ENCODE measurements at regions not wholly inside any gene's neighbourhood (a gene's known extent, or its start where the extent isn't known, plus 50 kb on each side); places are given as distances from the start of the nearest gene placed in this dataset.
"Not testable (repeated sequence)": the region's sequence is repeated elsewhere in the genome, so short reads cannot be mapped to it uniquely, and the experiment has no call there.

DNA sequence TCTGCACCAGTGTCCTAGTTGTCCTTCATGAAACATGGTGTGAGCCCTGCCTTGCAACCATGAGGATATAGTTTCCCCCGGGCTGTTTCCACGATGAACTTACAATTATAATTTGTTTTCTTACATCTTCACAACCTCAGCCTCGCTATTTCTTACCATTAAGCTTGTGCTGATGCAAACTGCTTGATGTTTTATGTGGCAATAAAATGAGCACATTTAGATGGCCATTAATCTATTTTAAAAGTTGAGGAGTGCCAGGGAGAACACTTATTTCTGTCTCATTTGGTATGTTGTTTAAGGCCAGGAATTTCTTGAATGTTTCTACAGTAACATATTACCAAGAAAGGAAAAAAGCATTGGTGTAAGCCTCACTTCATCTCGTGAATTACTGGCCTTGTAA is 214.5 kb upstream of the SLC8A1 start:
- Mint-ChIP-seq H3K27me3 (ENCODE audit: low read depth in 3 of 3) (peaks cover 0 to 2% (median 0%) of the 10 kb centered on the region in 3 donors), H3K36me3 (no peaks in the 10 kb centered on the region), H3K9me3 (peaks cover 0 to 11% (median 2%) of the 10 kb centered on the region in 6 donors), H3K4me3 (no peak overlapping the region), H3K4me1 (no peaks in the 10 kb centered on the region), H3K27ac (no peak overlapping the region)
- no peak for DNase-seq

DNA sequence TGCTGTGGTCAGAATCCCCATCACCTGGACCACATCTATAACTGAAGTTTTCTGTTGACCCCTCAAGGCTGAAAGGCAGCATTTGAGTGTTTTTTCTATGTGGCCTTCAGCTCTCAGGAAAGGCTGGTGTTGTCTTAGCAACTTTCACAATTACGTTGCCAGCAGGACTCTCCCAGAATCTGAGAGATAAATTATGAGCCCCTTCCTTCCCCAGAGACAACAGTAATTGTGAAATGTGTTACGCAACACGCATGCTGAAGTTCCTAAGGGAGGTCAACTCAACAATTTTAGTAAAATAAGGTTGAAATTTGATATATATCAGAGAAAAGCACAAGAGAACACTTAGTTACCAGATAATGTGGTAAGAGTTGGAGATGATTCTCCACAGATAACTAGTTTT is 216.5 kb upstream of the SLC8A1 start:
- Mint-ChIP-seq H3K36me3 (no peaks in the 10 kb centered on the region), H3K27me3 (ENCODE audit: low read depth in 3 of 3) (peaks cover 0 to 5% (median 0%) of the 10 kb centered on the region in 3 donors), H3K4me1 (no peaks in the 10 kb centered on the region), H3K9me3 (peaks cover 0 to 10% (median 5%) of the 10 kb centered on the region in 6 donors), H3K4me3 (no peak overlapping the region), H3K27ac (no peak overlapping the region)
- DNase-seq, result no peak

DNA sequence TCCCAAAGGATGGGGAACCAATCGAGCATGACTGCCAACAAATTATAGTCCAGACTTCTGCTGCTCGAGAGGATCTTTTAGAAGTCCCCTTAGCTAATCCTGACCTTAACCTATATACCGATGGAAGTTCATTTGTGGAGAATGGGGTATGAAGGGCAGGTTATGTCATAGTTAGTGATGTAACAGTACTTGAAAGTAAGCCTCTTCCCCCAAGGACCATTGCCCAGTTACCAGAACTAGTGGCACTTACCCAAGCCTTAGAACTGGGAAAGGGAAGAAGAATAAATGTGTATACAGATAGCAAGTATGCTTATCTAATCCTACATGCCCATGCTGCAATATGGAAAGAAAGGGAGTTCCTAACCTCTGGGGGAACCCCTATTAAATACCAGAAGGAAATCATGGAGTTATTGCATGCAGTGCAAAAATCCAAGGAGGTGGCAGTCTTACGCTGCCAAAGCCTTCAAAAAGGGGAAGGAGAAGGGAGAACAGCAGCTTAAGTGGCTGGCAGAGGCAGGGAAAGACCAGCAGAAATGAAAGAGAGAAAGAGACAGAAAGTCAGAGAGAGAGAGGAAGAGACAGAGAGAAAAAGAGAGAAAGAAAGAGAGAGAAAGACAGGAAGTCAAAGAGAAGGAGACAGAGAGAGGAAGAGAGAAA is 224.4 kb upstream of the SLC8A1 start:
- Mint-ChIP-seq H3K9me3 (peaks cover 4 to 20% (median 12%) of the 10 kb centered on the region in 6 donors), H3K4me1 (peaks cover 3 to 11% of the 10 kb centered on the region in 2 donors)
- not testable (repeated sequence) for H3K27ac Mint-ChIP-seq; H3K27me3 Mint-ChIP-seq (ENCODE audit: low read depth in 3 of 3); H3K36me3 Mint-ChIP-seq; H3K4me3 Mint-ChIP-seq; DNase-seq

DNA sequence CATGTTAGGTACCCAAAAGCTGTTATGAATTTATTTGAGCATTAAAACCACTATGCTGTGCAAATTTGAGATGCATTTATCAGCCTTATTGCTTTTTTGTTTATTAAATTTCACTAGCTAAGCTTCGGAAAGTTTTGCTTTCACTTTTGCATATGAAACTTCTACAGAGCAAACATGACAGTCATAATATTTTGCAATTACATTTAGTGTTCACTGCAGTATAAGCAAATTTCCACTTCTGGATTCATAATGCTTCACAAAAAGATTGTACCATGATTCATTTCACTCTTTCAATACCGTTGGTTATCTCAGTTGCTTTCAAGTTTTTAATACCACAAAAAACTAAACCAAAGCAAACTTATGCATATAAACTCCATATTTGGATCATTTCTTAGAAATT is 228.7 kb upstream of the SLC8A1 start:
- Mint-ChIP-seq H3K27ac (no peak overlapping the region), H3K36me3 (no peaks in the 10 kb centered on the region), H3K9me3 (peaks cover 4 to 21% (median 12%) of the 10 kb centered on the region in 6 donors), H3K27me3 (ENCODE audit: low read depth in 3 of 3) (peaks cover 0 to 3% (median 0%) of the 10 kb centered on the region in 3 donors), H3K4me1 (peaks cover 3 to 11% of the 10 kb centered on the region in 2 donors), H3K4me3 (no peak overlapping the region)
- DNase-seq, result no peak

DNA sequence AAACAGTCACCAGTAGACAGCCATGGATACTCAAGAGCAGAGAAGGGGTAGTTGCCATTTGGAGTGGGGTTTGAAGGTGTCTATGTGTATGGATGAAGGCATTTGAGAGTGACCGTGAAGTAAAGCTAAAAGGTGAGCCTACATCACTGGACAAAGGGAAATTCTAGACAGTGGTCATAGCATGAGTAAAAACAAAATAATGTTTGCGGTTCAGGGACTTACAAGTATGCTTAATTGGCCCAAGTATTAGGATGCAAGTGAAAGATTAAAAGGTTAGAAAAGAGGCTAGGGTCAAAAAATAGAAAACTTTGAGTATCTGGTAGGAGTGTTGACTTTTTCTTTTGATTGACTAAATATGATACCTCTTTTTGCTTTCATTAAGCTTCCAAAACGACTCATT is 238.1 kb upstream of the SLC8A1 start:
- H3K27ac Mint-ChIP-seq, result no peak overlapping the region
- H3K9me3 Mint-ChIP-seq, result peaks cover 4 to 19% (median 10%) of the 10 kb centered on the region in 6 donors
- H3K4me1 Mint-ChIP-seq, result no peaks in the 10 kb centered on the region
- no peak overlapping the region for H3K4me3 Mint-ChIP-seq
- no peak for DNase-seq
- no peaks in the 10 kb centered on the region for H3K36me3 Mint-ChIP-seq
- H3K27me3 Mint-ChIP-seq (ENCODE audit: low read depth in 3 of 3), result peaks cover 0 to 2% (median 0%) of the 10 kb centered on the region in 3 donors

DNA sequence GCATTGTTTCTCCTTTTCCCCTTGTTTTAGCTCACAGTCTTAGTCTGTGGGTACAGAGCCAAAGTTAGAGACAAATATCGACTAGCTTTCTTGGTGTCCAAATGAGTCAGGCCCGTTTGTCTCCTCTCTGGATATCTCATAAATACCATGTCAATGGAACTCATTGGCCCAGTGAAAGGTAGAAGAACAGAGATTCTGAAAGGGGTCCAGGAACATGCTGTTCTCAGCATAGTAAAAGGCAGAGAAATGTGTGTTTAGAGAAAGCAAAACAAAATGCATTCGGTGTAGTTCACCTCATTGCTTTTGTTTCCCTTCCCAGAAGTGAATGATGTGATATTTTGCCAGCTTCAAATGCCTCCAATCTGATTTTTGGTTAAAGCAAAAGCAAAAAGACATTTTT is 238.6 kb upstream of the SLC8A1 start:
- Mint-ChIP-seq H3K4me3 (no peak overlapping the region), H3K27ac (no peak overlapping the region), H3K4me1 (no peaks in the 10 kb centered on the region), H3K36me3 (no peaks in the 10 kb centered on the region), H3K9me3 (peaks cover 4 to 19% (median 10%) of the 10 kb centered on the region in 6 donors), H3K27me3 (ENCODE audit: low read depth in 3 of 3) (peaks cover 0 to 2% (median 0%) of the 10 kb centered on the region in 3 donors)
- DNase-seq, result no peak

DNA sequence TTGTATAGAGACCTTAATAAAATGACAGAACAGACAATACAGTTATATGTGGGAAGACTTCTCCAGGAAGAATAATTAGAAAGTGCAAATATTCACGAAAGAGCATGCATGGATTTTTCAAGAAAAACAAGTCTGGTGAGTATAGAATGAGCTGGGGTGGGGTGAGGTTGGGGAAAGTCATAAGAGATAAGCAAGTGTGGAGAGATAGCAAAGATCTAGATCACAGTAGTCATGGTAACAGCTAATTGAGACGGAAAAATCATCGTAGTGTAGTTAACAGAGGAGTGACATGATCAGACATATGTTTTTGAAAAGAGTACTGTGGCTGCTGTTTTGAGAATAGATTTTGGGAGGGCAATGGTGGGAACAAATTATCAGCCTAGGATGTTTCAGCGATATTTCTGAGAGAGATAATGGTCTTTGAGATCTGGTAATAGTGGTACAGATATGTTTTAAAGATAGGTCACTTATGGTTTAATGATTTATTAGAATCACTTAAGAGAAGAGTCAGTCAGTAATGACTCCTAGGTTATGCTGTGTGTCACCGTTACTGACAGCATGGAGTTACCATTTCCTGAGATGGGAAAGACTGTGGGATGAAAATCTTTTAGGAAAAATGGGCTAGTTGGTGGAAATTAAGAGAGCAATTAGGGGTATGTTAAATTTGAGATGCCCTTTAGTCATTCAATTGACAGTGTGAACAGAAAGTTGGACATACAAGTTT is 248.5 kb upstream of the SLC8A1 start:
- Mint-ChIP-seq H3K4me1 (no peaks in the 10 kb centered on the region), H3K27me3 (ENCODE audit: low read depth in 3 of 3) (no peaks in the 10 kb centered on the region), H3K9me3 (peaks cover 0 to 3% (median 0%) of the 10 kb centered on the region in 6 donors), H3K27ac (no peak overlapping the region), H3K4me3 (no peak overlapping the region), H3K36me3 (no peaks in the 10 kb centered on the region)
- DNase-seq, result no peak

DNA sequence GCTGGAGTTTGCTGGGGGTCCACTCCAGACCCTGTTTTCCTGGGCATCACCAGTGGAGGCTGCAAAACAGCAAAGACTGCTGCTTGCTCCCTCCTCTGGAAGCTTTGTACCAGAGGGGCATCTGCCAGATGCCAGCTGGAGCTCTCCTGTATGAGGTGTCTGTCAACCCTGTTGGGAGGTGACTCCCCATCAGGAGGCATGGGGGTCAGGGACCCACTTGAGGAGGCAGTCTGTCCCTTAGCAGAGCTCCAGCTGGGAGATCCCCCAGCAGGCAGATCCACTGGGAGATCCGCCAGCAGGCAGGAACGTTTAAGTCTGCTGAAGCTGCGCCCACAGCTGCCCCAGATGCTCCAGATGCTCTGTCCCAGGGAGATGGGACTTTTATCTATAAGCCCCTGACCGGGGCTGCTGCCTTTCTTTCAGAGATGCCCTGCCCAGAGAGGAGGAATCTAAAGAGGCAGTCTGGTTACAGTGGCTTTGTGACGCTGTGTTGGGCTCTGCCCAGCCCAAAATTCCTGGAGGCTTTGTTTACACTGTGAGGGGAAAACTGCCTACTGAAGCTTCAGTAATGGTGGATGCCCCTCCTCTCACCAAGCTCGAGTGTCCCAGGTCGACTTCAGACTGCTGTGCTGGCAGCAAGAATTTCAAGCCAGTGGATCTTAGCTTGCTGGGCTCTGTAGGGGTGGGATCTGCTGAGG is 260.5 kb upstream of the SLC8A1 start:
- H3K27ac Mint-ChIP-seq; H3K27me3 Mint-ChIP-seq (ENCODE audit: low read depth in 3 of 3); DNase-seq; H3K4me3 Mint-ChIP-seq; H3K36me3 Mint-ChIP-seq; H3K4me1 Mint-ChIP-seq: not testable (repeated sequence)
- peaks cover 8 to 26% (median 16%) of the 10 kb centered on the region in 6 donors for H3K9me3 Mint-ChIP-seq

DNA sequence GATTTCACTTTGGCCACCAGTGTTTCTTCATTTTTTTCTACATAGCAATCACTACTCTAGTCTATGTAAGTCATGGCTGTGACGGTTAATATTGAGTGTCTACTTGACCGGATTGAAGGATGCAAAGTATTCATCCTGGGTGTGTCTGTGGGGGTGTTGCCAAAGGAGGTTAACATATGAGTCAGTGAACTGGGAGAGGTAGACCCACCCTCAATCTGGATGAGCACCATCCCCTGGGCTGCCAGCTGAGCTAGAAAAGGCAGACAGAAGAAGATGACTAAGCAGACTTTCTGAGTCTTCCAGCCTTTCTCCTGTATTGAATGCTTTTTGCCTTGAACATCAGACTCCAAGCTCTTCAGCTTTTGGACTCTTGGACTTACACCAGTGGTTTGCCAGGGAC is 265.0 kb upstream of the SLC8A1 start:
- no peaks in the 10 kb centered on the region for H3K4me1 Mint-ChIP-seq

DNA sequence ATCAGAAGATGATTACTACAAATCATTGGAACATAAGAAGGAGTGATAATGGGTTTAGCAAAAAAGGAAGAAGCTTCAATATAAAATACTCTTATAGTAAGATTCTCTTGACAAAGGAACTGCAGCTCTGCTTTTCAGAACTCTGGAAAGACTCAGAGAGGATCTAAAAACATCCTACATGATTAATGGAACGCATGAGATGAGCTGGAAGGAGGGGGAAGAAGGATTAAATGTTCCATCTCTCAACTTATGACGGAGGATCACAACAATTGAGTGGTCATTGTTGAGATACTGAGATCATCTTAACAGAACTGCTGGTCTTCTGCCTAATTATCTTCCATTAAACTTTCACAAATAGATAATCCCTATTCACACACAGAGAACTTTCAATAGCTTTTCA is 267.5 kb upstream of the SLC8A1 start:
- H3K9me3 Mint-ChIP-seq, result peaks cover 2 to 27% (median 12%) of the 10 kb centered on the region in 6 donors
- H3K36me3 Mint-ChIP-seq, result peaks cover 0 to 4% (median 0%) of the 10 kb centered on the region in 3 donors
- DNase-seq, result no peak
- no peaks in the 10 kb centered on the region for H3K27me3 Mint-ChIP-seq (ENCODE audit: low read depth in 3 of 3)
- H3K27ac Mint-ChIP-seq, result no peak overlapping the region
- H3K4me1 Mint-ChIP-seq, result no peaks in the 10 kb centered on the region
- no peak overlapping the region for H3K4me3 Mint-ChIP-seq

More for the DNA sequence above, 265.0 kb upstream of the SLC8A1 start:
- no peak for DNase-seq
- H3K27me3 Mint-ChIP-seq (ENCODE audit: low read depth in 3 of 3), result no peaks in the 10 kb centered on the region
- H3K27ac Mint-ChIP-seq, result no peak overlapping the region
- peaks cover 3 to 20% (median 10%) of the 10 kb centered on the region in 6 donors for H3K9me3 Mint-ChIP-seq
- no peak overlapping the region for H3K4me3 Mint-ChIP-seq
- peaks cover 0 to 4% (median 0%) of the 10 kb centered on the region in 3 donors for H3K36me3 Mint-ChIP-seq

DNA sequence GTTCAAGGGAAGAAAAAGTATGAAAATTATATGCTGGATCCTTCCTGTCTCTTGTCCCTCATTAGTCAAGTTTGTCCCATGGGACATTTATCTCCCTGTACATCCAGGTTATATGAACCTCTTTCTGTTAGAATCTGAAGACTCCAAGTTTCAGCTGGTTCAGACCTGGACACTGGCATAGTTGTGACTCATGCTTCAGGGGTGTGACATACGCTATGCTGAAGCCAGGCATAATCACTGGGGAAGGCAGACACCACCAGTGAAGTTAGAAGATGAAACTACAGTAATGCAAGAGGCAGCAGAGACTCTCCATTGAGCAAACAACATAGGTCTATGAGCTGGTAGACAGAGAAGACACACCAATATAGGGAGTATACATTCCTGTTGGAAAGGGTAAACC is 269.7 kb upstream of the SLC8A1 start:
- Mint-ChIP-seq H3K9me3 (peaks cover 0 to 36% (median 5%) of the 10 kb centered on the region in 6 donors), H3K27me3 (ENCODE audit: low read depth in 3 of 3) (no peaks in the 10 kb centered on the region), H3K36me3 (peaks cover 0 to 3% (median 0%) of the 10 kb centered on the region in 3 donors), H3K4me3 (no peak overlapping the region), H3K27ac (no peak overlapping the region), H3K4me1 (no peaks in the 10 kb centered on the region)
- DNase-seq, result no peak

DNA sequence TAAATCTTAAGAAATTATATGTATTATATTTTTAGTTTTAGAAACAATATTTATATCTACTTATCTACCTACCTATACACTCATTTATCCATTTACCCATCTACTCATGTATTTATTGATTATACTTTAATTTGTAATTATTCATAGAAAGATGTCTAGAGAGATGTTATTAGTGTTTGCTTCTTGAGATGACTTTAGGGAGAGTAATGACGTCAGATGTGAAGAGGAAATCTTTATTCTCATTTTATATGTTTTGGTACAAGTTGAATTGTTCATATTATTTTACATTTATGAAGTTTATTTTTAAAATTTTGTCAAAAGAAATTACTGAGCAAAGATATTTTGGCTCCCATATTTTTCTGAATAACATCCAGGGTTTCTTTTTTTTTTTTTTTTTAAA is 271.3 kb upstream of the SLC8A1 start:
- no peaks in the 10 kb centered on the region for H3K4me1 Mint-ChIP-seq
- DNase-seq, result no peak
- no peak overlapping the region for H3K4me3 Mint-ChIP-seq
- peaks cover 0 to 36% (median 3%) of the 10 kb centered on the region in 6 donors for H3K9me3 Mint-ChIP-seq
- H3K36me3 Mint-ChIP-seq, result peaks cover 0 to 3% (median 0%) of the 10 kb centered on the region in 3 donors
- no peaks in the 10 kb centered on the region for H3K27me3 Mint-ChIP-seq (ENCODE audit: low read depth in 3 of 3)
- H3K27ac Mint-ChIP-seq, result no peak overlapping the region

DNA sequence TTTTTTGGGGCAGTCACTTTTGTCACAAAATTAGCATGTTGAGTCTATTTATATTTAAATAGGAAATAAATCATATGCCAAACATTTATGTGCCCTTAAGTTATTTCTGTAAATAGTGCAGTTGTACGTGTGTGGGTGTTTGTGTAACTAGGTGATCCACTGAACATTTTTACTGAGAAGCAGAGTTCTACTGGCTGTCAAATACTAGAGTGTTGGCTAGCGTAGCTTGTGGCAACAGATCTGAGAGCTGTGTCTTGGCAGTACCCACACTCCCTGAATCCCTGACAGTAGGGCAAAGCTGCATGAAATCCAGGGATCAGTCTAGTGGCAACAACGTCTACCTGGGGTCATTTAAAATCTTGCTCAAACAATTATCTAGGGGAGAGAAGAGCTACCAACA is 273.1 kb upstream of the SLC8A1 start:
- H3K4me3 Mint-ChIP-seq, result no peak overlapping the region
- peaks cover 0 to 28% (median 0%) of the 10 kb centered on the region in 6 donors for H3K9me3 Mint-ChIP-seq
- H3K4me1 Mint-ChIP-seq, result no peaks in the 10 kb centered on the region
- no peak overlapping the region for H3K27ac Mint-ChIP-seq
- DNase-seq, result no peak
- peaks cover 0 to 3% (median 0%) of the 10 kb centered on the region in 3 donors for H3K36me3 Mint-ChIP-seq
- H3K27me3 Mint-ChIP-seq (ENCODE audit: low read depth in 3 of 3), result no peaks in the 10 kb centered on the region

DNA sequence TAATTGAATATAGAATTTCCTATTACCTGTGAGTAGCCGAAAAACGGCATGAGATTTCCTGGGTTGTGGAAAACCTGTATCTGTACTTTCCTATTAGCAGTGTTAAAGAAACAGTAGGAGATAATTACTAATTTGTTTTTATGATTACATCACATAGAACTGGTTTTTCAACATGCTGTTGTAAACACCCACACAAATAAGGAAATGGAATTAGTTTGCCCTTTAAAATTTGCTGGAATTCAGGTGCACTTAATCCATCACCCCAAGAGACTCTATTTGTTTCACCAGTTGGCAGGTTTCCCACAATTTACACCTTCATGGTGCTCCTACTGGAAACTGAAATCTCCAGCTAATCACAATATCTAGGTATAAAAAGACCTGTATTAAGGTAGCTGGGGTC is 274.1 kb upstream of the SLC8A1 start:
- DNase-seq, result no peak
- Mint-ChIP-seq H3K27ac (no peak overlapping the region), H3K9me3 (peaks cover 0 to 20% (median 0%) of the 10 kb centered on the region in 6 donors), H3K4me1 (no peaks in the 10 kb centered on the region), H3K27me3 (ENCODE audit: low read depth in 3 of 3) (no peaks in the 10 kb centered on the region), H3K4me3 (no peak overlapping the region), H3K36me3 (peaks cover 0 to 3% (median 0%) of the 10 kb centered on the region in 3 donors)

Data from immature natural killer cell (primary cell).